Prostate gland (tissue), 2 donors: ENCODE measurements at regions not wholly inside any gene's neighbourhood (a gene's known extent, or its start where the extent isn't known, plus 50 kb on each side); places are given as distances from the start of the nearest gene placed in this dataset.

Source experiments
- CTCF ChIP-seq, 4 experiments: fragments of 200-600 bp in 2 of 4; fragments of 450-650 bp in 2 of 4; sonication (generic) in 2 of 4; IDR thresholded peaks; 1 replicate in 3 of 4; 2 replicates in 1 of 4; pipeline ENCODE4 v1.5.1; 2016 to 2019; ENCODE audit warnings: antibody characterized with exemption in 4 of 4, mild to moderate bottlenecking in 2 of 4, moderate library complexity in 2 of 4
- POLR2A ChIP-seq: fragments of 450-650 bp; IDR thresholded peaks from one replicate; pipeline ENCODE4 v1.6.1; 2016; ENCODE audit warnings: antibody characterized with exemption, mild to moderate bottlenecking

- no peak for TF ChIP-seq POLR2A
- TF ChIP-seq CTCF (IDR thresholded peaks at IDR 0.05) = no peak
Measured at GRCh38 chr5:155595791-155596190, 582.2 kb downstream of the KIF4B start.
